Stromal cell of bone marrow (primary cell): ENCODE measurements at regions not wholly inside any gene's neighbourhood (a gene's known extent, or its start where the extent isn't known, plus 50 kb on each side); places are given as distances from the start of the nearest gene placed in this dataset.
"Not testable (repeated sequence)": the region's sequence is repeated elsewhere in the genome, so short reads cannot be mapped to it uniquely, and the experiment has no call there.

Experiments used
- DNase-seq: peaks from one replicate; pipeline ENCODE4 v3.0.0-alpha.2; 2012; ENCODE audit warnings: low read depth

DNA sequence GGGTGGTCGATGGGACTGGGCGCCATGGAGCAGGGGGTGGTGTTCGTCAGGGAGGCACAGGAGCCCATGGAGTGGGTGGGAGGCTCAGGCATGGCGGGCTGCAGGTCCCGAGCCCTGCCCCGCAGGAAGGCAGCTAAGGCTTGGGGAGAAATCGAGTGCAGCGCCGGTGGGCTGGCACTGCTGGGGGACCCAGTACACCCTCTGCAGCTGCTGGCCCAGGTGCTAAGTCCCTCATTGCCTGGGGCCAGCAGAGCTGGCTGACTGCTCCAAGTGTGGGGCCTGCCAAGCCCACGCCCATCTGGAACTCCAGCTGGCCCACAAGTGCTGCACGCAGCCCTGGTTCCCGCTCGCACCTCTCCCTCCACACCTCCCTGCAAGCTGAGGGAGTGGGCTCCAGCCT is 1009.6 kb downstream of the TMTC2 start:
- not testable (repeated sequence) for DNase-seq

DNA sequence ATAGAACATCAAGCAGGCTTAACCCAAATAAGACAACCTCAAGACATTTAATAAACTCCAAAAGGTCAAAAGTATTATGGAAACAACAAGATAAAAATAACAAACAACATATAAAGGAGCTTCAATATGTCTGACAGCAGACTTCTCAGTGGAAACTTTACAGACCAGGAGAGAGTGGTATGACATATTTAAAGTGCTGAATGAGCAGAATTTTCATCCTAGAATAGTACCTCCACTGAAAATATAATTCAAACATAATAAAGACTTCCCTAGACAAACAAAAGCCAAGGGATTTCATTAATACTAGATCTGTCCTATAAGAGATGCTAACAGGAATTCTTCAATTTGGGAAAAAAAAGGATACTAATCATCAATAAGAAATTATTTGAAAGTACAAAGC is 1005.0 kb downstream of the TMTC2 start:
- no peak for DNase-seq

DNA sequence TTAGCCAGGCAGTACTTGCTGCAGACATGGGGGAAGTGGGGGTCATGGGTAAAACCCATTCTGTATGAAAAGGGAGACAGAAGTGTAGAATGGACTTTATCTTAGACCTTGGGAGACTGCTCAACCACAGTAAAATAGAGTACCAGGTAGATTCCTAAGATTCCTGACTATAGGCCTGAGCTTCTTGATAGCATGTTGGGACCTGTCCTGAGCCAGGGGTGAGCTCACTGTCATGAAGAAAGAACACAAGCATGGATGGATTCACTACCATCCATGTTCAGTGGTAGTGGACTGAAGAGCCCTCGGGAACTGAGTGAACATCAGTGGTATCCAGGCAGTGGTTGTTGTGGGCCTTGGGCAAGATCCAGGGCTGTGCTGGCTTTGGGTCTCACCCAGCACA is 1003.8 kb downstream of the TMTC2 start:
- DNase-seq: no peak

DNA sequence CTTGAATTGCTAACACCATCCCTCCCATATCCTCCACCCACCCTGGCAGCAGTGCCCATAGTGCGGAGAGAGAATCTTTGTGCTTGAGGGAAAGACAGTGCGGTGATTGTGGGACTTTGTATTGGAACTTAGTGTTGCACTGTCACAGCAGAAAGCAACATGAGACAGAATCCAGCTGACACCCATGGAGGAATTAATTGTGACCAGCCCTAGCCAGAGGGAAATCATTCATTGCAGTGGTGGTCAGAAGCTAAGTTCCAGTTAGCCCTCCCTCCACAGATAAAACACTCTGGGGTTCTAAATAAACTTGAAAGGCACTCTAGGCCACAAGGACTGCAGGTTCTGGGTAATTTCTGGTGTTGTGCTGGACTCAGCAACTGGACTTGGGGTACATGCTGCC is 1002.6 kb downstream of the TMTC2 start:
- no peak for DNase-seq

DNA sequence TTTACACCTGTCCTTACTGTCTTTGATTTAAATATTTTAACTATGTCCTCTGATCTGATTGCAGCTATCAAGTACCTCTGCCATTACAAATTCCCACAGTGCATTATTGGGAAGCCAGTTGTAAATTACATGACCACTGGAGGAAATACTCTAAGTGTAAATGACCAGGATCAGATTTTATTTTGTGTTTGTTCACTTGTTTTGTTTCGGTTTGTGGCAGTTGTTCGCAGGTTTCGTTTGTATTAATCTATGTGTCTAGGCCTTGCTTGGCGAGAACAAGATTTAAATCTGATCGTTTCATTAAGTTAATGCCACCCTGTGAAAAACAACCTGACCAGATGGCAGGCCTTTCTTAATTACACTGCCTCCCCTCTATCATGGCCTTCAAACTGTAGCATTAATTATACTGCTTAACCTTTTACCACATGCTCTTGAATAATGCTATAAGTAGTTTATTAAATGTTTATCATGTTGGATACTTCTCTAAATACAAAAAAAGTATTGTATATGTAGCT is 990.1 kb downstream of the TMTC2 start:
- DNase-seq: no peak

DNA sequence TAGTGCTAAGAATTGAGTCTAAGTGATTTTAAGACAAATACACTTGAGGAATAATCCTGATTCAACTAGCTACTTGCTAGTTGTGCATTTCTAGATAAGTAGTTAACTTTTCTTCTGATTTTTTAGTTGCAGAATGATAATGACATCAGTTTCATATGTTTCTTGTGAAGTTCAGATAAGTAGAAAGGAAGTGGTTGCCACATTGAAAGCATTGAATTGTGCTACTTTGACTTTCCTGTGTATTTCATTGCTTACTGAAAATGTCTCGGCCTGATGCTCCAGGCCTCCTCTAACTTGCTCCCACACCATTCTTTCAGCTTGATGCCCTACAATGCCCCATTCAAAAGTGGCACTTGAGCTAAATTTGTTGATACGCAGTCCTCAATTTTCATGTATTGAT is 980.0 kb downstream of the TMTC2 start:
- no peak for DNase-seq

DNA sequence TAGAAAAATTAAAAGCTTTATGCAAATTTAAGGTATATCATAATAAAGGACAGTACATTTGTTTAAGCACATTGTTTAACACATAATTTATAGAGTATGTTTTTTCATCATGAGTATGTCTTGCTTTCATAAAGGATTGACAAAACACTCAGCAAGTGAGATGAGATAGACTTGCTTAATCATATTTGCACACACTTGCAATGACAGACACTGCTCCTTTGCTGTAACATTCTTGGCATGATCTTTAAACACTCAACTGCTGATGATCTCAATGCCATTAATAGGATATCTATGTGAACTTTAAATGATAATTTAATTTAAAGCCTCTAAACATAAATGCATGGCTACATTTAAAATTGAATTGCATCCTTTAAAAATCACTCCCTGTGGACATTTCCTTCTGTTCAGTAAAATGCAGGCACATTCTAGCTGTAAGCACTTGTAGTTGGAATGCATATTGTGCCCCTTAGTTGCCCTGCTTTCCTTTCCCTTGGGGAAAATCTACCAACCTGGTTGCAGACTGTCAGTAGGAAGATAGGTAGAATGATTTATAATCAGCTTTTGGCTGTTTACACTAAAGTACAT is 979.0 kb downstream of the TMTC2 start:
- DNase-seq: no peak

DNA sequence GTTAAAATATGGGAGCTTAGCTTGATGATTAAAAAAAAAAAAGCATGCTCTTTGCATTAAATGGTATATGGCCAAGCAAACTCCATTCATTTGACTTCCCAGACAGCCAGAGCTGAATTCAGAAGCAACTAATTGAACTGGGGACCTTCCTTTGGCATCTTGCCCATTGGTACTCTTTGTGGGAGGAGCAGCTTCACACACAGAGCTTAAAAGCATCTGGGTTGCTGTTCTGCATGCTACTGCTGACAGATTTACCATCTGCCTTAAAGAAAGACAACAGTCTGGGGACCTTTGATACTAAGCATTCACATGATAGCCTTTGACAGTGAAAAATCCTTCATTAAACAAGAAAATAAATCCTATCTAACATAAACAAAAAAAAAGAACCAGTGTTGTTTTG is 977.9 kb downstream of the TMTC2 start:
- DNase-seq: no peak

DNA sequence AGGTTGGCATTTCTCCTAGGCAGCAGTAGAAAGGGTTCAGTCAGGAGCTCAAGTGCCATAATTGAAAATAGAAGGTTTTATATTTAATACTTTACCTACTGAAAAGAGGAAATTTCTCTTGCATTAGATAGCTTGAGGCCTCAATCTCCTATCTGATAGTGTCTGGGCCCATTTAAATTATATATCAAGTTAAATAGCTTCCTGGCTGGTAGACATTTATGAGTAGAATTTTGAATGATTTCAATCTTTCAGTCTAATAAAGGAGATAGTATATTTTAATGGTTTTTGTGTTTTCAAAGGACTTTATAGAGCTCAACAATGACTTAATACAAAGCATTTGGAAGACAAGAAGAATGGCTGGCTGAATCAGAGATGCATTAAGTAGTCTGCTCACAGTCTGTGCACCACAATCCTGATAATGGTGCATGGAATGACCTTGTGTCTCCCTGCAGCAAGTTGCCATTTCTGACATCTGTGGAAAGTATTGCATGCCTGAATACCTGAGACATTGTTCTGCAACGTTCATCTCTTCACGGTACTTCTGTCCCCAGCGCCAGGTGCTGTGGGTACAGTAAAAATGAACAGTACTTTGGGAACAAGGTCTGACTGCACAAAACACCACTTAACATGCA is 974.1 kb downstream of the TMTC2 start:
- DNase-seq: no peak

DNA sequence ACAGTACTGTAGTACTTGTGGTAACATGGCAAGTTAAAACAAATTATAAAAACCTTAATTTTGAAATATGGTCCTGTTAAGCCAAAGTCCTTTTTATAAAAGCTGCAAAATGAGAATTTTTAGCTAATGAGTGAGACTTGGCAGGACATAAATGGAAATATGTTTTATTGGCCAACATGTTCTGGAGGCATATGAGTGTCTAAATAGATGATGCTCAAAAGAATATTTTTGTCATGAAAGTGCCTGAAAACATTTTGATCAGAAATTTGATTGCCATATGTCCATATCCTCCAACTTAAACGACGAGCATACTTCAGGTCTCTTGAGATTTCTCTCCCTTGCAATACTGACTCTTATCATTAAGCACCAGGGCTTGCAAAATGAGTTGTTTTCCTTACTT is 972.6 kb downstream of the TMTC2 start:
- DNase-seq: no peak

DNA sequence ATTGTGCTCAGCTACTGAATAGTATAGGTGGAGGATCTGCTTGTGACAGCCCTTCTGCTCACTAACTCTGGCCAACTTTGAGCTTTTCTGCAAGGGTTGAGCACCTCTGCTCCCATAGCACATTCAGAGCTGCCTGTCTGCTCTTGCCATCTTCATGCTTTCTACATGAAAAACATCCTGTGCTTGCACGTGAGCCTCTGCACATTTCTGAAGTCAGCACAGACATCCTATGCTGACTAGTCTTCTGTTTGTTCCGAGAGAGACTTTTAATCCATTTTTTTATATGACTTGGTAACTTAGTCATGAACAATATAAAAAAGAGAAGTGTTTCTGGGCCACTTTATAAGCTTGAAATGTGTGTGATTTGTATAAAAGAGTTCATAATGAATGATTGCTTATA is 969.3 kb downstream of the TMTC2 start:
- no peak for DNase-seq

DNA sequence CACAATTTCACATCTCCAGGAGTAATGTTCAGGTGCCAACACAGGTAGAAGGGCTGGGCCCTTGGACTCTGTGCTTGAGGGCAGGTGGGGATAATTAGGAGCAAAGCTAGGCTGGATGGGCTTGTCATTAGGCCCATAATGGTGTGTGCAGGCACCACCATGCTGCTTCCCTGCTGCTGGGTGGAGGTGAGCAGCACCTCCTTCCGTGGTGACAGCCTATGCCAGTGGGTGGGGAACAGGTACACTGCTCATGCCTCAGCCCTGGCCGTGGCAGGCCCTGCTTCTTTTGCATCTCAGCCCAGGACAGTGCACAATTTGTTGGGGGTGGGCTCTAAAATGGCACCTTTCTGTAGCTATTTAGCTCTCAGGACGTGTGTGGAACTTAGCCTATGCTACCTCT is 955.5 kb downstream of the TMTC2 start:
- no peak for DNase-seq

DNA sequence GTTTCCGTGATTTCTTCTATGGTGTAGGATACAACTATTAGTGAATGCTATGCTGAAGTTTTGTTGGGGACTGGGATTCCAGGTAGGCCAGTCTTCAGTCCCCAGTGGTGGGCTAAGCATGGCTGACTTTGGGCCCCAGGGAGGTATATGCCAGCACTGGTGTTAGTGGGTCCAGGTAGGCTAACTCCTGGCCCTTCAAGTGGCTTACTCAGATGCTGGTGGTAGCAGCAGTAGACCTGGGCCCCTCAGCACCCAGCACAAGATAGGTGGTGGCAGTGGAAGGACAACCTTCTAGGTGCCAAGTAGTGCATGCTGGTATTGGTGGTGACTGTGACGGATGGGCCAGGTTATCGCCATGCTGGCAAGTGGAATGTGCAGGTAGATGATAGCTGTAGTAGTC is 955.1 kb downstream of the TMTC2 start:
- DNase-seq: no peak

DNA sequence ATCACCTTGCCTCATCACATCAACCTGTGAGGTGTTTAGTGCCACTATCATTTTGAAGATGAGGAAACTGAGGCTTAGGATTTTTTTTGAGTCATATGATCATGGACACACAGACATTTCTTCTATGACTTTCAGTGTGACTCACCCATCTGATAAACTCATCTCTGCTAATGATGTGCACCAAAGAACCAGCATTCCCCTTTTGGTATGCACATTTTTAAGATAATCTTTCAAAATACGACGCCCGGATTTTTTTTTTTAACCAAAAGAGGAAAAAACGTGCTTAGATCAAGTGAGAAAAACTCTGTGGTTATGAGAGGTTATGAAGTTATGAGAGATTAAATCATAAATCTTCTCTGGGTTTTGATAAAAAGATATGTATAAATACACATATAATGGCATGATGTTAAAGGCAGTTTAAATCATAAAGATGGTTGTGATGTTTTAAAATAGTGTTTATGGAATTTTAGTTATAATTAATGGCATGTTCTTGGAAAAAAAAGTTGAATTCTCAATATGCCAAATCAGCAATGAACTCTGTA is 948.1 kb downstream of the TMTC2 start:
- no peak for DNase-seq

DNA sequence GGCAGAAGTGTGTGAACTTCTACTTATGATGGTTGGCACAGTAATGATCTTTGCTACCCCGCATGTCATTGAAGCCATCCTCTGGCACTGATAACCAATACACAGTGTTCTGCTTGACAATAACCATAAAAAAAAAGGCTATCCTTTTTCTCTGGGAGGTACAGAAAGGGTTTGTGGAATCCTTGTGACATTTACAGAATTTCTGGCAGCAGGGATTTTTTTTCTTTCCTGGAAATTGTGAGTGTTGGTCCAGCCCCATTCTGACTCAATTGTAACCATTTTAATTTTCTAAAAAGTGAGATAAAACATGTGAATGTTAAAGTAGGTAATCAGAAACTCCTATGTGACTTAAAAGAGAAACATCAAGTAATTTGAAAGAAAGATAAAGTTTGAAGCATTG is 943.8 kb downstream of the TMTC2 start:
- no peak for DNase-seq

DNA sequence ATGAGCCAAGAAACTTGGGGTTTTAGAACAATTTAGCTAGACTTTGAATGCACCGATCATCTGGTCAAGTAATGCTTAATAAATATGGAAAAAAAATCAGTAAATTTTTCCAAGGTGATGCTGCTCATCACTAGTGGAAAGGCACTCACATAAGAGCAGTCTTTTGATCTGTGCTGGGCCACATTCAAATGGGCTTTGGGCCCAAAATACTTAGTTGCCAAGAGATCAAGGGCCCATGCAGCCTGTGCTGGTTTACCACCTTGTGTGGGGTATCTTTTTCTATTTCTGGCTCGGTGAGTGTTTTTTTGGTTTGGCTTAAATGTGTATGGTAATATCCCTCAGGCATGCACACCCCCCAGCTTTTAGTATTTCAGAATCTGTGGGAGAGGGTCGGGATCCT is 943.2 kb downstream of the TMTC2 start:
- DNase-seq: no peak

DNA sequence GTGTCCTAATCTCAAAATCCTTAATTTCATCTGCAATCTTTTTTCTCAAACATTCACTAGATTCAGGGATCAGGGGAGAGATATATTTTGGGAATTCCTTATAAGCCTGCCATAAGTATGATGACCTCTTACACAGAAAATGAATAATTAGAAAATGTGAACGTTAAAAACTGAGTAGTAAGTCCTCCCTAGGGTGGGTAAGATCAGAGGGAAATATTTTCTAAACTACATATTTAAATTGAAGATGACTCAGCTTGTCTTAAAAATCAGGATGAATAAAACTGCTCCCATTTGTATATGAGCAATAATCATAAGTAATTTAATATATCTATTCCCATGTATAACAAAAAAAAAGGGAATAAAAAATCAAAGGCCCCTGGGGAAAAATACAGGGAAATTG is 935.5 kb downstream of the TMTC2 start:
- DNase-seq: no peak

DNA sequence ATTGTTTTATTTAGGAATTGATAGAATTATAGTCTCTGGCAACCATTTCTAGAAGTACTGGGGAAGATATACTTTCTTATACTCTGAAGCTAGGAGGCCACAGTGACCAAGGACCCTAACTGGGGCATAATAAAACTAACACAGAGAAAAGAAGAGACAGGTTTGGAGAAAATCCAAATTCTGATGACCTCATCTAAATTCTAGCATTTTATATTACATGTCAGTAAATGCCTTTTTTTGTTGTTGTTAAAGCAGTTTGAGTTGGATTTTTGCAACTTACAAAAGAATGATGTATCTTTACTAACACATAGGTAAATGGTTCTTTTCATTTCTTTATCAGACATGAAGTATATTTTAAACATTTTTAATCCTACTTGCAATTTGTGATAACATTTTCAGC is 933.3 kb downstream of the TMTC2 start:
- DNase-seq: no peak

DNA sequence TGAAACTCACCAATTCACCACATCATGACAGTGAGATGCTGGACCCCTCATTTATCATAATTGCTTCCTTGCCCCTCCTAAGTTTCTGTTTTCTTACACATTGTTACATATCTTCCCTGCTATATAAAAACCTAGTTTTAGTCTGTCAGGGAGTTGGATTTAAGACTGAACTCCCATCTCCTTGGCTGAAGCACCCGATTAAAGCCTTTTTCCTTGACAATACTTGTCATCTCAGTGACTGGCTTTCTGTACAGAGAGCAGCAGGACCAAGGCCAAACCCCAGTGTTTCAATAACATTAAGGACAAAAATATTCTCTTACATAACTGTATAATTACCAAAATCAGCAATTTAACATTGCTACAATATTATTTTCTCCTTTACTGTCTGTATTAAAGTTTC is 928.4 kb downstream of the TMTC2 start:
- no peak for DNase-seq

DNA sequence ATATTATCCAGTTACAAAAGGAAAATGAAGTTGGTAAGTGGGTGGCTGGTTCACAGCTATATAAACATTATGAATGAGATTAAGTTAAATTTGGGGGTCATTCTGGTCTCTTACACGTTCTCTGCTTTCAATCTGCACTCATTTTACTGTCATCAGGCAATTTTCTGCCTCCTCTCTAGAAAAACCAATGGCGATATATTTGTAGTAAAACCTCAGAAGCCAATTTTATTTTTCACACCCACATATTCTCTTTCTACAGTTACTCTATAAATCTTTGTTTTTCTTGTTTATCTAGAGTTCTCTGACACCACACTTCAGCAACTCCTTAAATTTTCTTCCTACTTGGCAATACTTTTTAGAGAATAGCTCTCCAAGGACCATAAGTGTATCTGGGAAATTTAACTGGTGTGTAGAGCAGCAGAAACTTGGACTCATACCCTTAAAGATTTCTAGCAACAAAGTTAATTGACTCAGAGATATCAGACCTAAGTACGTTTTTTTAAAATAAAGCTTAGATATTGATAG is 926.9 kb downstream of the TMTC2 start:
- no peak for DNase-seq

DNA sequence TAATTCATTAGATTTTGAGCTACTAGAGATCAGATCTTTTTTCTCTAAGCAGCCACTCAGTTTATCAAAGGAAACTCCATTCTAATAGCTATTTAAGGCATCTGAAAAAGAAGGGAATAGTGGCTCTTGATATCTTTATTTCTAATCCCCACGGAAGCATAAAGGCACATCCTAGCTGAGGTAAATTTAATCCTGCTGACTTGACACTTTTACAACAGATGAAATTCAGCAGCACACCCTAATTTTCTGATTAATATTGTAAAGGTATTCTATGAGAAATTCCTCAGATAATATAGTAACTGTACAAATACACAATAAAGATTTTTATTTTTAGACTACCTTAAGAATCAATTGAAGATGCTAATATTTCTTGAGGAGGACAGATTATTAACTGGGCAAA is 916.4 kb downstream of the TMTC2 start:
- no peak for DNase-seq

DNA sequence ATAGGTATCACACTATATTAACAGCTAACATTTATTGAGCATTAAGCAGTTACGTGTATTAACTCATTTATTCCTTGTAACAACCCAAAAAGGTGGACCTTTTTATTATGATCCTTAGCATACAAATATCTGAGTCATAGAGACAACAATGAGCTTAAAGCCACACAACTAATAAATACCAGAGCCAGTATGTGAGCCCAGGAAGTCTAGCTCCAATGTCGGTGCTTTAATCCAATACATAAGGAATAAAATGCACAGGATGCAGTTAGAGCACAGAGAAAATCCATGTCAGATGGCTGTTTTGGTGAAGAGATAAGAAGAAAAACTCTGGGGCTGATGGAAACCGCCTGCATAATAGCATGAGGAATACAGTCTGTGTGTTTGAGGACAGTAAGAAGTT is 888.6 kb downstream of the TMTC2 start:
- no peak for DNase-seq

DNA sequence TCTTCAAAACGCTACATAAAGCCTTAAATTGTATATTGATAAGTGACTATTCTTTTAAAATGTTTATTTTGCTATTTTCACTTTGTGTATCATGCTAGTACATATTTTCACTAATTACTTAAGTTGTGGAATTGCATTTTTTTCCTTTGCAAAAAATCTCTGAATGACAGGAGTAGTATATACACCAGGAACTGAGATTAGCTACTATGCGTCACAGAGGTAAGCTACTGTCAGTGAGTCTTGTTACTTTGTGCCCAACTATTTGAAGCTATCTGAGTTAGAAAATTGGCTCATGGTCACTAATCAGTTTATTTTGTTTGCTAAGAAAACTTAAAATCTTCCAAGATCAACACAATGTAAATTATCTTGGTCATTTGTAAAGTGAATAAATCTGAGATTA is 887.4 kb downstream of the TMTC2 start:
- DNase-seq: no peak

DNA sequence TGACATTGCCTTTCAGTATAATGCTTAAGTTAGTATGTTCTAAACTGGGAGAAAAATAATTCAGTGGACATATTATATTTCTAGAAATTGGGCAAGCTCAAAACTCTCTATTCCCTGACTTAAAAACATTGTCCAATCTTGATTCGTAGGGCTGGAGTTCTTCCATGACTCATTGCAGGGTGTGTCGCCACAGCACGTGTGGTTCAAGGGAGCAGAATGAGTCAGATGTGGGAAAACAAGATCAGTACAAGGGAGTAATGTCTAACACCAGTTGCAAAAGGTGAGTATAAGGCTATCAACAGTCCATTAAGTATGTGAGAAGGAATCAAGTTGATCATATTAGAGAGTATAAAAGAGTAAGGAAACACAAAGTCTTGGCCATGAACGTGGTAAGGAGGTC is 887.0 kb downstream of the TMTC2 start:
- peak; percentile 5 for DNase-seq
